GM12864 (cell line): ENCODE measurements at regions not wholly inside any gene's neighbourhood (a gene's known extent, or its start where the extent isn't known, plus 50 kb on each side); places are given as distances from the start of the nearest gene placed in this dataset.
A peak's percentile ranks its signal among the peaks of the same experiment; 100 is the strongest.

Experiments
- DNase-seq: peaks from one replicate; pipeline ENCODE4 v3.0.0-alpha.2; 2011; ENCODE audit warnings: low read depth
- H3K4me3 ChIP-seq: 2 replicates; pipeline ENCODE4 v1.5.1; 2011; ENCODE audit warnings: mild to moderate bottlenecking, low read depth, low read length, control low read depth
- CTCF ChIP-seq: IDR thresholded peaks from 2 replicates; pipeline ENCODE4 v1.5.1; 2011; ENCODE audit warnings: low read depth, mild to moderate bottlenecking, moderate library complexity, low read length, control low read depth, inconsistent platforms; ENCODE audit errors: missing control alignments

DNA sequence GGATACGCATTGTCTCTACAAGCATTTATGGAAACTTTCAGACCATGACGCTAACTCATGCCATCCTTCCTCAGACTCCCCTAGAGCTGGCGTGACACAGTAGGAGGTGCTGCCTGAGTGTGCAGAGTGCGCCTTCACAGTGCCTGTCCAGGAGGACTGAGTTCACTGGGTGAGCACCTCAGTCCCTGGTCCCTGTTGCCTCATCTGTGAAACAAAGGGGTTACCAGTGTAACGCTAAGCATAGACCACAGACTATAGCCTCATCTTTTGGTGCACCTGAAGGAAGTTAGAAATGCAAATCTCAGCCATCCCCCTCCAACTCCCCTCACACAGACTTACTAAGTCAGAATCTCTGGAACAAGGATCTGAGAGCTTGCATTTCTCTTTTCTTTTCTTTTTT, 142.8 kb downstream of the TMEM17 start:
- H3K4me3 ChIP-seq = peak overlapping the region; percentile 33
- peak; percentile 78 for DNase-seq
- TF ChIP-seq CTCF = no peak

DNA sequence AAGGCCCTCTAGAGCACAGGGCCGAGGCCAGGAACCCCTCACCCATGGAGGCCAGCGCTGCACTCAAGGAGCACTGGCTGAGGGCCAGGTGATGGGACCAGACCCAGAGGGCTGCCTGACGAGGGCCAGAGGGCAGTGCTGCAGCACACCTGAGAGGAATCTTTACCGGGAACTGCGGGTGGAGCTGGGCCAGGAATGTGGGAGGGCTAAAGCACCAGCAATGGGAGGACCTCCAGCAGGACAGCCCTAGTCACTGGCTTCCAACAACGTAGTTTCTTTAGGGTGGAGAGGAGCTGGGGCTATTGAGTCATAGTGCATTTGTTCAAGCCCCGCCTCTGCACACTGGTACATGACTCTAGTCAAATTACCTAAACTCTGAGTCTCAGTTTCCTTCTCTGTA, 143.4 kb downstream of the TMEM17 start:
- DNase-seq = peak; percentile 39
- TF ChIP-seq CTCF = no peak
- no peak overlapping the region for H3K4me3 ChIP-seq

DNA sequence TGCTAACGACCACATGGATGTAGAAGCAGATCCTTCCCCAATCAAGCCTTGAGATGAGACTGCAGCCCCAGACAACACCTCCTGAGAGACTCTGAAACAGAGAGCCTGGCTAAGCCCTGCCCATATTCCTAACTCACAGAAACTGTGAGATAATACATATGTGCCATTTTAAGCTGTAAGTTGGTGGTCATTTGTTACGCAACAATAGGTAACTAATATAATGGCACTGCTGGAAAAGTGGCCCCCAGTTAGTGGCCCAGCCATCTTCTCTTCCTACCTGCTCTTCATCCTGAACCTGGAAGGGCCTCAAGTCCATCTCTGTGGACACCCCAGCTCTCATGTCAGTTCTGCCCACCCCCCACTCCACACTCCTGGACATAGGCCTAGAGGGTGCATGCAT, 144.0 kb downstream of the TMEM17 start:
- no peak for DNase-seq
- H3K4me3 ChIP-seq = no peak overlapping the region
- TF ChIP-seq CTCF = no peak

DNA sequence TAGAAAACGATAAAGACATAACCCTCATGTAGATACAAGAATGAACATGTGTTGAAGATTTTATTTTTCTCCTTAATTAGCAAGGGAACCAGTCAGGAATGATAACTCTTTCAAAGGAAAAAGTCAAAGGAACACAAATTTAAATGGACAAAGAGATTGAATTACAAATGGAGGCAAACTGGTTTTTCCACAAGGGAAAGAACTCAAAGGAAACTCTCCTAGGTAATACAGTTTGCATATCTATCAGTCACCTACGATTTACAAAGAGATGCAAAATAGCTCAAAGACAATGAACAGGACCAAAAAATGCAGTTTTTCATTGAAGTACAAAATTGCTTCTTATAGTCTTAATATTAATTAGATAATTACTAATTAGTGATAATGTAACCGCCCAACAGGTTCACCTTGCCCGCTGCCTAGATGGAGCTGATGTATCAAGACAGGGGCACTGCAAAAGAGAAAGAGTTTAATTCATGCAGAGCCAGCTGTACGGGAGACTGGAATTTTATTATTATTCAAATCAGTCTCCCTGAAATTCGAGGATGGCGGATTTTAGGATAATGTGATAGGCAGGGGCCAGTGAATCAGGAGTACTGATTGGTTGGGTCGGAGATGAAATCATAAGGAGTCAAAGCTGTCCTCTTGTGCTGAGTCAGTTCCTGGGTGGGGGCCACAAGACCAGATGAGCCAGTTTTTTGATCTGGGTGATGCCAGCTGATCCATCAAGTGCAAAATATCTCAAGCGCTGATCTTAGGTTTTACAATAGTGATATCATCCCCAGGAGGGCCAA, 151.0 kb downstream of the TMEM17 start:
- H3K4me3 ChIP-seq = no peak overlapping the region
- DNase-seq = no peak
- TF ChIP-seq CTCF = no peak

GRCh38 chr2:62352031-62352430, 154.0 kb downstream of the TMEM17 start:
- no peak overlapping the region for H3K4me3 ChIP-seq
- no peak for TF ChIP-seq CTCF
- no peak for DNase-seq

DNA sequence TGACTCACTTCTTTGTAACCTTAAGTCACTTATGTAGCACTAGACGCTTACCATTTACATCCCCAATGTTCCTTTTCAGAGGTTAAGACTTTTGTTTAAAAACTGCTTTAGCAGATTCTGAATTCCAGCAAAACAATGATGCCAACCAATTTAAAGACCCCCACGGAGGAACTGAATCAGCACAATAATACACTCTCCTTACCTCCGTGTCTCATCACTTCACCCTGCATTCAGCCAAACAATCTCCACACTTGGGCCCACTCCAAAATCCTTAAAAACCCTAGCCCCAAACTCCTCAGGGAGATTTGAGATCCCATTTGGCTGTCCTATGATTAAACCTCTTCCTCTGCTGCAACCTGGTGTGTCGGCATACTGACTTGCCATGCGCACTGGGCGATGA, 153.9 kb downstream of the B3GNT2 start:
- no peak overlapping the region for H3K4me3 ChIP-seq
- no peak for TF ChIP-seq CTCF
- DNase-seq = no peak

DNA sequence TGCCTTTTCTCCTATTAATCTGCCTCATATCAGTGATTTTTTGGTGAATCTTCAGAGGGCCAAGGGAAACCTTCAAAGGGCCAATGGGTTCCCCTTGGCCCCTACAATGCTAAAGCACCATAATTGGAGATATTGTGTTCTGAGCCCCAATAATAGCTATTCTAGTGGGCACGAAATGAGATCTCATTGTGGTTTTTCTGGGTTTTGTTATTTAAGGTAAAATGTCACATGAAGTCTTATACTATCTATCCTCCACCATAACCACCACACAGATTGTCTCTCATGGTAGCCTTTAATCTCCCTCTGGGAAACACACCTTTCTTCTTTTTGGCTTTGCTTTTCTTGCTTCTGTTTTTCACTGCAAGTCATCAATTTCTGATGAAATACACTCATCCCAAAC, 152.8 kb downstream of the B3GNT2 start:
- no peak for TF ChIP-seq CTCF
- no peak overlapping the region for H3K4me3 ChIP-seq
- no peak for DNase-seq
